A549 (cell line): ENCODE measurements at regions not wholly inside any gene's neighbourhood (a gene's known extent, or its start where the extent isn't known, plus 50 kb on each side); places are given as distances from the start of the nearest gene placed in this dataset.

Experiments
- ATAC-seq, 2 experiments: fragments of 200-7000 bp in 1 of 2; fragments of >200 bp in 1 of 2; cut with Nextera tagmentation in 1 of 2; cut with Tn5 transposase in 1 of 2; 3 replicates each; pipeline versions ENCODE4 v1.8.0 to v1.9.1; 2018 to 2020; ENCODE audit warnings: mild to moderate bottlenecking in 1 of 2, moderate library complexity in 1 of 2
- CTCF ChIA-PET: fragments of 300-600 bp; sonication (Branson Sonifier 250); formaldehyde crosslinking; extraction: SDS; loops from one replicate; lab custom pipeline; 2021; ENCODE audit warnings: antibody characterized with exemption, inconsistent platforms; lab: Yijun Ruan, JAX
- POLR2A ChIA-PET: fragments of 350-600 bp; formaldehyde crosslinking; extraction: SDS; loops from one replicate; lab custom pipeline; 2021; ENCODE audit warnings: antibody characterized with exemption, inconsistent platforms; lab: Yijun Ruan, JAX
- DNase-seq, 2 experiments: peaks; one replicate each; pipeline versions ENCODE4 v3.0.0 to v3.0.0-alpha.2; 2011 to 2016; ENCODE audit warnings: low read depth in 1 of 2, low spot score in 1 of 2
- FAIRE-seq: peaks from 2 replicates; lab custom pipeline; 2011; peaks lifted over from hg19 to GRCh38; lab: Jason Lieb, UNC
- H3K27ac ChIP-seq, 2 experiments: fragments of >200 bp; sonication (Bioruptor Twin); formaldehyde crosslinking; 3 replicates each; pipeline ENCODE4 v1.5.1; 2016 to 2017
- H3K4me1 ChIP-seq: fragments of >200 bp; sonication (Bioruptor Twin); formaldehyde crosslinking; 3 replicates; pipeline ENCODE4 v1.6.1; 2016
- H3K4me2 ChIP-seq: fragments of >200 bp; sonication (Bioruptor Twin); formaldehyde crosslinking; 3 replicates; pipeline ENCODE4 v1.6.1; 2016
- H3K4me3 ChIP-seq: fragments of >200 bp; sonication (Bioruptor Twin); formaldehyde crosslinking; 3 replicates; pipeline ENCODE4 v1.5.1; 2016
- H3K9me3 ChIP-seq: fragments of >200 bp; sonication (Bioruptor Twin); formaldehyde crosslinking; 3 replicates; pipeline ENCODE4 v1.6.1; 2016
- ATOH8 ChIP-seq: fragments of 250-450 bp; sonication (Bioruptor Pico); IDR thresholded peaks from 2 replicates; pipeline ENCODE4 v1.5.0; 2020; ENCODE audit warnings: low read depth, mild to moderate bottlenecking, moderate library complexity
- CHD2 ChIP-seq: fragments of 150-350 bp; IDR thresholded peaks from 2 replicates; pipeline ENCODE4 v1.6.1; 2014; ENCODE audit warnings: low read length; ENCODE audit not compliant: partially characterized antibody
- EHF ChIP-seq: fragments of 250-450 bp; sonication (Bioruptor Pico); IDR thresholded peaks from 2 replicates; pipeline ENCODE4 v1.5.0; 2020; ENCODE audit warnings: mild to moderate bottlenecking
- ELK1 ChIP-seq: fragments of 150-350 bp; IDR thresholded peaks from 2 replicates; pipeline ENCODE4 v1.6.1; 2014; ENCODE audit warnings: low read depth, mild to moderate bottlenecking, low read length
- ESRRA ChIP-seq: fragments of 150-350 bp; IDR thresholded peaks from 2 replicates; pipeline ENCODE4 v1.6.1; 2014; ENCODE audit warnings: mild to moderate bottlenecking, low read length, borderline replicate concordance
- FOSB ChIP-seq: fragments of 250-450 bp; sonication (Bioruptor Pico); IDR thresholded peaks from 2 replicates; pipeline ENCODE4 v1.5.0; 2020; ENCODE audit warnings: mild to moderate bottlenecking, moderate library complexity
- FOSL2 ChIP-seq, 2 experiments: fragments of 450-650 bp in 1 of 2; fragments of >200 bp in 1 of 2; sonication (Bioruptor Twin) in 1 of 2; formaldehyde crosslinking; IDR thresholded peaks; 2 replicates each; pipeline versions ENCODE4 v1.5.0 to v1.6.1; 2016 to 2020; ENCODE audit warnings: mild to moderate bottlenecking in 1 of 2, moderate library complexity in 1 of 2
- FOXS1 ChIP-seq: fragments of 250-450 bp; sonication (Bioruptor Pico); IDR thresholded peaks from 2 replicates; pipeline ENCODE4 v1.5.0; 2020; ENCODE audit warnings: mild to moderate bottlenecking, moderate library complexity
- GATA3 ChIP-seq: IDR thresholded peaks from 2 replicates; pipeline ENCODE4 v1.6.1; 2012; ENCODE audit warnings: borderline replicate concordance
- HDAC2 ChIP-seq: fragments of 200-600 bp; sonication (generic); IDR thresholded peaks from 2 replicates; pipeline ENCODE4 v1.6.1; 2016
- HOXB13 ChIP-seq: fragments of 250-450 bp; sonication (Bioruptor Pico); IDR thresholded peaks from 2 replicates; pipeline ENCODE4 v1.5.0; 2020; ENCODE audit warnings: low read depth, mild to moderate bottlenecking, moderate library complexity
- JUN ChIP-seq, 2 experiments: fragments of >200 bp; sonication (Bioruptor Twin); formaldehyde crosslinking; IDR thresholded peaks; 2 replicates in 1 of 2; 3 replicates in 1 of 2; pipeline ENCODE4 v1.6.1; 2016 to 2017
- KDM1A ChIP-seq: fragments of 200-600 bp; sonication (generic); IDR thresholded peaks from 2 replicates; pipeline ENCODE4 v1.6.1; 2016; ENCODE audit warnings: low read depth, mild to moderate bottlenecking
- KDM5A ChIP-seq: fragments of 200-600 bp; sonication (generic); IDR thresholded peaks from 2 replicates; pipeline ENCODE4 v1.6.1; 2016; ENCODE audit warnings: antibody characterized with exemption, mild to moderate bottlenecking
- MAFK ChIP-seq: fragments of 450-650 bp; IDR thresholded peaks from 2 replicates; pipeline ENCODE4 v1.6.1; 2014; ENCODE audit not compliant: partially characterized antibody
- MAZ ChIP-seq: fragments of 150-350 bp; IDR thresholded peaks from 2 replicates; pipeline ENCODE4 v1.6.1; 2014; ENCODE audit warnings: antibody characterized with exemption, low read depth, low read length, borderline replicate concordance
- NFE2L2 ChIP-seq: fragments of 150-350 bp; conservative IDR thresholded peaks from 2 replicates; pipeline ENCODE4 v1.6.1; 2014; ENCODE audit warnings: low read length
- NPAS2 ChIP-seq: fragments of 250-450 bp; sonication (Bioruptor Pico); IDR thresholded peaks from 2 replicates; pipeline ENCODE4 v1.8.0; 2022; ENCODE audit warnings: mild to moderate bottlenecking, moderate library complexity, borderline replicate concordance
- NR3C1 ChIP-seq: fragments of >200 bp; sonication (Bioruptor Twin); formaldehyde crosslinking; IDR thresholded peaks from 3 replicates; pipeline ENCODE4 v1.6.1; 2017
- PBX3 ChIP-seq: IDR thresholded peaks from 2 replicates; pipeline ENCODE4 v1.6.1; 2012
- POLR2AphosphoS2 ChIP-seq: conservative IDR thresholded peaks from 2 replicates; pipeline ENCODE4 v1.6.1; 2012; ENCODE audit warnings: low read length, improper control_type of control experiment, inconsistent platforms
- RCOR1 ChIP-seq: fragments of 150-350 bp; IDR thresholded peaks from 2 replicates; pipeline ENCODE4 v1.6.1; 2014; ENCODE audit warnings: antibody characterized with exemption, low read length, low read depth
- RFX5 ChIP-seq: fragments of 450-650 bp; IDR thresholded peaks from 2 replicates; pipeline ENCODE4 v1.7.1; 2014; ENCODE audit warnings: antibody characterized with exemption, mild to moderate bottlenecking, moderate library complexity
- RNF2 ChIP-seq: fragments of 200-600 bp; sonication (generic); IDR thresholded peaks from 2 replicates; pipeline ENCODE4 v1.6.1; 2016; ENCODE audit warnings: low read depth, mild to moderate bottlenecking, antibody characterized with exemption, moderate library complexity, borderline replicate concordance
- TP53 ChIP-seq: fragments of 250-450 bp; sonication (Bioruptor Pico); IDR thresholded peaks from 2 replicates; pipeline ENCODE4 v1.5.0; 2021; ENCODE audit warnings: mild to moderate bottlenecking, moderate library complexity
- ZFP36 ChIP-seq: fragments of 450-650 bp; IDR thresholded peaks from 2 replicates; pipeline ENCODE4 v1.6.1; 2014; ENCODE audit warnings: borderline replicate concordance; ENCODE audit not compliant: partially characterized antibody
- WGBS: methylation state at CpG from one replicate; pipeline ENCODE4 v1.1.6; 2017; ENCODE audit errors: missing lambda C conversion rate; 5-methylcytosine and 5-hydroxymethylcytosine counted together
- TF ChIP-seq, protein P1 (sequence below): fragments of 450-650 bp; IDR thresholded peaks from 2 replicates; pipeline ENCODE4 v1.6.1; 2014; ENCODE audit warnings: antibody characterized with exemption

DNA sequence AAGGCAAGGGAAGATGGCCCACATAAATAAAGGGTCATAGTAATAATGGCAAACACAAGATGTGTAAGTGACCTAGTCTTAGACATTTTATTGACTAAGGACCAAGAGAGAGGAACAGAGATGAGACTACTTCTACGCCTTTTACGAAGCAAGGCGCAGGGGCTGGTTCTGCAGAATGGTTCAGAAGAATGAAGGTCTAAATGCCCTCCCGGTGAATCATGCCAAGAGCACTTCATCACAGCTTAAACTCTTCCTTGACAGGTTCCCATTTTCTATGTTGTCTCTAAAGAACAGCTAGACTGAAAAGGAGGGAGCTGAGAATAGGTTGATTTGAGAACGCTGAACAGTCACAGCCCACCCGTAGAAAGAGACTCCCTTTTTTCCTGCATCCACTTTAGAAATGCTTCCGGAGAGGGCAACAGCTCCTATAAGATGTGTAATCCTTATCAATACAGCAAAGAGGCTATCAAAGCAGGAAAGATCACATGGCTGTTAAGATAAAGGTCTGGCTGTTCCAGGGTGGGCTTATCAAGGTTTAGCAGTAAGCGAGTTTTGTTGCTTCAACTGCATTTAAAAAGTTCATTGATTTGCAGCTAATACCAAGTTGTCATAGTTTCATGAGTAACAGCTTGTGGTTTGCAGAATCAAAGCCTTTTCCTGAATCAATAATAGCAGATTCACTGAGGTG is 93.4 kb upstream of the AUTS2 start:
- TF ChIP-seq TP53 (CRISPR knock-in tag) (no peak), MAZ (no peak), RCOR1 (no peak), POLR2AphosphoS2 (no peak), PBX3 (no peak), MAFK (no peak), GATA3 (no peak), RNF2 (no peak), CHD2 (no peak), FOXS1 (CRISPR knock-in tag) (no peak), KDM5A (no peak), ESRRA (no peak)
- TF ChIP-seq, protein P1, sequence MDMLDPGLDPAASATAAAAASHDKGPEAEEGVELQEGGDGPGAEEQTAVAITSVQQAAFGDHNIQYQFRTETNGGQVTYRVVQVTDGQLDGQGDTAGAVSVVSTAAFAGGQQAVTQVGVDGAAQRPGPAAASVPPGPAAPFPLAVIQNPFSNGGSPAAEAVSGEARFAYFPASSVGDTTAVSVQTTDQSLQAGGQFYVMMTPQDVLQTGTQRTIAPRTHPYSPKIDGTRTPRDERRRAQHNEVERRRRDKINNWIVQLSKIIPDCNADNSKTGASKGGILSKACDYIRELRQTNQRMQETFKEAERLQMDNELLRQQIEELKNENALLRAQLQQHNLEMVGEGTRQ, result no peak
- DNase-seq (no peak), ATAC-seq (no peak), FAIRE-seq (no peak)
- CTCF ChIA-PET, result no interaction called here
- POLR2A ChIA-PET, result no interaction called here
- no peak overlapping the region for H3K4me2 ChIP-seq
- H3K9me3 ChIP-seq, result no peaks in the 10 kb centered on the region
- no peak overlapping the region for H3K27ac ChIP-seq
- H3K4me3 ChIP-seq, result no peak overlapping the region
- 72% methylated on average over 8 of the region's 8 CpGs for WGBS
- H3K4me1 ChIP-seq, result no peaks in the 10 kb centered on the region

GRCh38 chr7:69508736-69509135 is 89.5 kb upstream of the AUTS2 start:
- FAIRE-seq, result no peak
- 92% methylated on average over 2 of the region's 2 CpGs for WGBS
- POLR2A ChIA-PET, result no interaction called here

More at GRCh38 chr7:69508736-69509135, 89.5 kb upstream of the AUTS2 start:
- Histone ChIP-seq H3K9me3 (no peaks in the 10 kb centered on the region), H3K4me2 (no peak overlapping the region), H3K4me3 (no peak overlapping the region), H3K27ac (no peak overlapping the region), H3K4me1 (no peaks in the 10 kb centered on the region)
- DNase-seq (no peak), ATAC-seq (no peak)
- TF ChIP-seq NR3C1, result no peak
- no peak for TF ChIP-seq NFE2L2
- TF ChIP-seq KDM1A, result no peak
- no peak for TF ChIP-seq NPAS2 (CRISPR knock-in tag)
- no peak for TF ChIP-seq JUN (IDR thresholded peaks at IDR 0.05)
- no peak for TF ChIP-seq HDAC2
- no peak for TF ChIP-seq KDM5A
- TF ChIP-seq FOSL2 (IDR thresholded peaks at IDR 0.05), result no peak
- no peak for TF ChIP-seq FOSL2 (CRISPR knock-in tag; IDR thresholded peaks at IDR 0.05)
- no peak for TF ChIP-seq ZFP36
- no peak for TF ChIP-seq EHF (CRISPR knock-in tag)
- TF ChIP-seq ELK1, result no peak
- no peak for TF ChIP-seq HOXB13
- TF ChIP-seq FOSB (CRISPR knock-in tag), result no peak
- TF ChIP-seq ATOH8 (CRISPR knock-in tag), result no peak
- no peak for TF ChIP-seq PBX3
- TF ChIP-seq RFX5, result no peak
- TF ChIP-seq FOXS1 (CRISPR knock-in tag), result no peak
- CTCF ChIA-PET, result no interaction called here
